HCT116 (cell line): ENCODE measurements at regions not wholly inside any gene's neighbourhood (a gene's known extent, or its start where the extent isn't known, plus 50 kb on each side); places are given as distances from the start of the nearest gene placed in this dataset.

Experiments used
- ATF3 ChIP-seq: IDR thresholded peaks from 2 replicates; pipeline ENCODE4 v1.6.1; 2012
- CEBPB ChIP-seq: IDR thresholded peaks from 2 replicates; pipeline ENCODE4 v1.6.1; 2012; ENCODE audit warnings: low read depth
- CTCF ChIP-seq, 3 experiments: fragments of 200-600 bp in 1 of 3; sonication (generic) in 1 of 3; IDR thresholded peaks in 2 of 3; conservative IDR thresholded peaks in 1 of 3; 2 replicates each; pipeline ENCODE4 v1.5.1; 2012 to 2017; ENCODE audit warnings: low read depth in 2 of 3, low read length in 2 of 3, antibody characterized with exemption in 1 of 3, borderline replicate concordance in 1 of 3, control low read depth in 1 of 3, mild to moderate bottlenecking in 1 of 3, mixed read lengths in 1 of 3, mixed run types in 1 of 3, moderate library complexity in 1 of 3; ENCODE audit not compliant: insufficient read depth in 1 of 3
- EZH2 ChIP-seq: fragments of 200-600 bp; sonication (generic); IDR thresholded peaks from 2 replicates; pipeline ENCODE4 v1.6.1; 2017; ENCODE audit warnings: antibody characterized with exemption, mixed run types
- REST ChIP-seq: IDR thresholded peaks from 2 replicates; pipeline ENCODE4 v1.6.1; 2012; ENCODE audit warnings: low read depth

- TF ChIP-seq ATF3 (no peak), CTCF (IDR thresholded peaks at IDR 0.05 in 2 of 3, conservative IDR thresholded peaks at IDR 0.05 in 1 of 3; ENCODE audit: borderline replicate concordance in 1 of 3, insufficient read depth in 1 of 3, low read depth in 2 of 3, low read length in 2 of 3) (no peak), REST (no peak), EZH2 (no peak), CEBPB (no peak)
These were observed 61.6 kb downstream of the SOX9 start for GRCh38 chr17:72182371-72182873.
